Left ventricle myocardium inferior (tissue), 1 donor: ENCODE measurements at regions not wholly inside any gene's neighbourhood (a gene's known extent, or its start where the extent isn't known, plus 50 kb on each side); places are given as distances from the start of the nearest gene placed in this dataset.
"Not testable (repeated sequence)": the region's sequence is repeated elsewhere in the genome, so short reads cannot be mapped to it uniquely, and the experiment has no call there.

ENCODE experiments used
- DNase-seq: peaks from one replicate; pipeline ENCODE4 v3.0.0-alpha.2; 2020
- H3K27ac ChIP-seq: fragments of 200-600 bp; replicated peaks from 2 replicates; pipeline ENCODE4 v1.8.0; 2021
- H3K27me3 ChIP-seq: fragments of 200-600 bp; 2 replicates; pipeline ENCODE4 v1.8.0; 2021; ENCODE audit warnings: low read depth
- H3K36me3 ChIP-seq: fragments of 200-600 bp; 2 replicates; pipeline ENCODE4 v1.8.0; 2021
- H3K4me1 ChIP-seq: fragments of 200-600 bp; 2 replicates; pipeline ENCODE4 v1.8.0; 2021
- H3K4me3 ChIP-seq: fragments of 200-600 bp; 2 replicates; pipeline ENCODE4 v1.8.0; 2021; ENCODE audit warnings: mild to moderate bottlenecking, moderate library complexity
- H3K9me3 ChIP-seq: fragments of 200-600 bp; replicated peaks from 2 replicates; pipeline ENCODE4 v1.8.0; 2021
- intact Hi-C: fragments of 100-400 bp; cut with micrococcal nuclease; formaldehyde crosslinking; loops from one replicate; pipeline ENCODE4 v1.11.0; 2022
- TF ChIP-seq, protein P1 (sequence below): fragments of 200-600 bp; IDR thresholded peaks from 2 replicates; pipeline ENCODE4 v1.8.0; 2021; ENCODE audit warnings: antibody characterized with exemption, mild to moderate bottlenecking, borderline replicate concordance
- donor health status: DM: no; HTN: yes; CAD: no; lungs with severe emphysema.

- H3K9me3 ChIP-seq = peaks cover 32% of the 10 kb centered on the region
- intact Hi-C loops = no loop called here
- no peaks in the 10 kb centered on the region for H3K4me1 ChIP-seq
- no peaks in the 10 kb centered on the region for H3K36me3 ChIP-seq
- H3K27ac ChIP-seq = no peak overlapping the region
- TF ChIP-seq, protein P1, sequence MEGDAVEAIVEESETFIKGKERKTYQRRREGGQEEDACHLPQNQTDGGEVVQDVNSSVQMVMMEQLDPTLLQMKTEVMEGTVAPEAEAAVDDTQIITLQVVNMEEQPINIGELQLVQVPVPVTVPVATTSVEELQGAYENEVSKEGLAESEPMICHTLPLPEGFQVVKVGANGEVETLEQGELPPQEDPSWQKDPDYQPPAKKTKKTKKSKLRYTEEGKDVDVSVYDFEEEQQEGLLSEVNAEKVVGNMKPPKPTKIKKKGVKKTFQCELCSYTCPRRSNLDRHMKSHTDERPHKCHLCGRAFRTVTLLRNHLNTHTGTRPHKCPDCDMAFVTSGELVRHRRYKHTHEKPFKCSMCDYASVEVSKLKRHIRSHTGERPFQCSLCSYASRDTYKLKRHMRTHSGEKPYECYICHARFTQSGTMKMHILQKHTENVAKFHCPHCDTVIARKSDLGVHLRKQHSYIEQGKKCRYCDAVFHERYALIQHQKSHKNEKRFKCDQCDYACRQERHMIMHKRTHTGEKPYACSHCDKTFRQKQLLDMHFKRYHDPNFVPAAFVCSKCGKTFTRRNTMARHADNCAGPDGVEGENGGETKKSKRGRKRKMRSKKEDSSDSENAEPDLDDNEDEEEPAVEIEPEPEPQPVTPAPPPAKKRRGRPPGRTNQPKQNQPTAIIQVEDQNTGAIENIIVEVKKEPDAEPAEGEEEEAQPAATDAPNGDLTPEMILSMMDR = no peak
- no peak overlapping the region for H3K4me3 ChIP-seq
- DNase-seq = no peak
- H3K27me3 ChIP-seq = no peaks in the 10 kb centered on the region
These were observed 298.8 kb upstream of the MAP3K7 start for GRCh38 chr6:90885611-90886056.

DNA sequence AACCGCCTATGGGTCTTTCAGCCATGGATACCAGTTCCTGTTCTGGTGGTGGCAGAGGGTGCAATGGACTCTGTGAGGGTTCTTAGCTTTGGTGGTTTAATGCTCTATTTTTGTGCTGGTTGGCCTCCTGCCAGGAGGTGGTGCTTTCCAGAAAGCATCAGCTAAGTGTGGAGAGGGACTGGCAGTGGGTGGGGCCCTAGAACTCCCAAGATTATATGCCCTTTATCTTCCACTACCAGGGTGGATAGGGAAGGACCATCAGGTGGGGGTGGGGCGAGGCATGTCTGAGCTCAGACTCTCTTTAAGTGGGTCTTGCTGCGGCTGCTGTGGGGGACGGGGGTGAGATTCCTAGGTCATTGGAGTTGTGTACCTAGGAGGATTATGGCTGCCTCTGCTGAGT lies 298.3 kb upstream of the MAP3K7 start:
- H3K4me1 ChIP-seq, intact Hi-C loops: not testable (repeated sequence)

GRCh38 chr6:90877616-90878015 lies 290.7 kb upstream of the MAP3K7 start:
- H3K27me3 ChIP-seq = peaks cover 4% of the 10 kb centered on the region
- no peaks in the 10 kb centered on the region for H3K4me1 ChIP-seq
- no peak overlapping the region for H3K27ac ChIP-seq
- peaks cover 26% of the 10 kb centered on the region for H3K9me3 ChIP-seq
- DNase-seq = no peak
- H3K4me3 ChIP-seq = no peak overlapping the region
- TF ChIP-seq, protein P1 = no peak
- H3K36me3 ChIP-seq = no peaks in the 10 kb centered on the region
- intact Hi-C loops = no loop called here

More for the DNA sequence above, 298.3 kb upstream of the MAP3K7 start:
- not testable (repeated sequence) for H3K36me3 ChIP-seq, H3K4me3 ChIP-seq, H3K27me3 ChIP-seq, DNase-seq, H3K27ac ChIP-seq
- H3K9me3 ChIP-seq = peaks cover 32% of the 10 kb centered on the region

DNA sequence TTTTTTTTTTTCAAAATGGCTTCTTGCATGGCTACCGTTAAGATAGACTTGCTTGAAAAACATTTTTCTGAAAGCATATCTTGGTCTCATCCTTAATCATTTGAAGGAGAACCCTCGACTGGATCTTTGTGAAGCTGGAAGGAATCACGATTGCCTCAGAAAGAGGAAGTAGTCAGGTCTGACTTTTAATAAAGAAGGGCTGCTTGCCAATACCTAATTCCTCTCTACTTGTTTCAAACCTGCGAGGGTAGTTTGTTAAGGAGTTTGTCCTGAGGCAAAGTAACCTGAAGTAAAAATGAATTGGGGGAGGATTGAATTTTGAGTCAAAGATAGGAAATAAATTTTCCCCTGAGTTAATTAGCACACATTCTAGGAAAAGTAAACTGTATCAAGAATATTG lies 288.1 kb upstream of the MAP3K7 start:
- Histone ChIP-seq H3K9me3 (peaks cover 12% of the 10 kb centered on the region), H3K27me3 (peaks cover 4% of the 10 kb centered on the region), H3K27ac (no peak overlapping the region), H3K4me1 (no peaks in the 10 kb centered on the region), H3K4me3 (no peak overlapping the region), H3K36me3 (no peaks in the 10 kb centered on the region)
- intact Hi-C loops = no loop called here
- no peak for DNase-seq
- TF ChIP-seq, protein P1 = no peak

GRCh38 chr6:90872981-90873380 lies 286.1 kb upstream of the MAP3K7 start:
- no peak for DNase-seq
- H3K4me1 ChIP-seq = no peaks in the 10 kb centered on the region
- TF ChIP-seq, protein P1 = no peak
- peaks cover 4% of the 10 kb centered on the region for H3K27me3 ChIP-seq
- H3K27ac ChIP-seq = no peak overlapping the region
- intact Hi-C loops = no loop called here
- peak overlapping the region; percentile 2 for H3K4me3 ChIP-seq
- H3K9me3 ChIP-seq = no peaks in the 10 kb centered on the region
- no peaks in the 10 kb centered on the region for H3K36me3 ChIP-seq

GRCh38 chr6:90870561-90870960 lies 283.7 kb upstream of the MAP3K7 start:
- Histone ChIP-seq H3K27me3 (peaks cover 1% of the 10 kb centered on the region), H3K4me1 (no peaks in the 10 kb centered on the region), H3K36me3 (no peaks in the 10 kb centered on the region), H3K9me3 (no peaks in the 10 kb centered on the region), H3K27ac (no peak overlapping the region), H3K4me3 (no peak overlapping the region)
- TF ChIP-seq, protein P1 = no peak
- intact Hi-C loops = no loop called here
- no peak for DNase-seq
